GM23248 (cell line): ENCODE measurements at regions not wholly inside any gene's neighbourhood (a gene's known extent, or its start where the extent isn't known, plus 50 kb on each side); places are given as distances from the start of the nearest gene placed in this dataset.

ENCODE experiments used
- EZH2 ChIP-seq: fragments of 200-600 bp; sonication (generic); IDR thresholded peaks from 2 replicates; pipeline ENCODE4 v1.6.1; 2018; ENCODE audit warnings: antibody characterized with exemption, mild to moderate bottlenecking; ENCODE audit not compliant: insufficient read depth, poor library complexity, severe bottlenecking
- EZH2phosphoT487 ChIP-seq: fragments of 200-600 bp; sonication (generic); IDR thresholded peaks from 2 replicates; pipeline ENCODE4 v1.6.1; 2018; ENCODE audit warnings: antibody characterized with exemption, moderate library complexity, mild to moderate bottlenecking, low read depth; ENCODE audit not compliant: insufficient read depth

DNA sequence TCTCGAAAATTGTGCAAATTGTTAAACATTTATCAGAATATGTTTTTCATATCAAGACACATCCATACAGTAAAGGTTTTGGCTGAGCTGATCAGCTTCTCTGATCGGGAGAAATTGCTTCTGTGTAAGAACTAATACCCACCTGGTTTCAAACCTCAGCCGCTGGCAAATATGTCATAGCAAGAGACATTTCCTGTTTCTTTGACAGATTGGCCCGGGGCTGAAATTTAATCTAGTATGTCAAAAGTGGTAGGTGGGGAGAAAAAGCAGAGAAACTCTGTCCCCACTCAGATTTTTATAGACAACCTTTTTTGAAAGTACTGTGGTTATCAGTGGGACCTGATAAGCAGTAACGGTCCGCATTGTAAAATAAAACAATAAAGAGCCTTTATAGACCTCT lies 88.8 kb upstream of the SLC24A5 start:
- no peak for TF ChIP-seq EZH2
- TF ChIP-seq EZH2phosphoT487, result no peak
